ENCODE measurements at regions not wholly inside any gene's neighbourhood (a gene's known extent, or its start where the extent isn't known, plus 50 kb on each side); places are given as distances from the start of the nearest gene placed in this dataset.
"Not testable (repeated sequence)": the region's sequence is repeated elsewhere in the genome, so short reads cannot be mapped to it uniquely, and the experiment has no call there.

GRCh38 chr2:76697439-76697838, 824.7 kb downstream of the LRRTM4 start:
- ATAC-seq; H3K4me1 Mint-ChIP-seq (ENCODE audit: low read depth); H3K27ac Mint-ChIP-seq; H3K27me3 Mint-ChIP-seq (ENCODE audit: low read depth); H3K4me3 Mint-ChIP-seq; POLR2A ChIA-PET; CTCF ChIA-PET; DNase-seq; H3K36me3 Mint-ChIP-seq (ENCODE audit: low read depth): not testable (repeated sequence)
- peaks cover 14% of the 10 kb centered on the region for H3K9me3 Mint-ChIP-seq (ENCODE audit: insufficient read depth)

- Mint-ChIP-seq H3K4me1 (ENCODE audit: low read depth) (no peaks in the 10 kb centered on the region), H3K27me3 (ENCODE audit: low read depth) (no peaks in the 10 kb centered on the region), H3K36me3 (ENCODE audit: low read depth) (no peaks in the 10 kb centered on the region), H3K27ac (no peak overlapping the region), H3K4me3 (no peak overlapping the region), H3K9me3 (ENCODE audit: insufficient read depth) (peaks cover 5% of the 10 kb centered on the region)
- DNase-seq (no peak), ATAC-seq (no peak)
- CTCF ChIA-PET, result no interaction called here
- POLR2A ChIA-PET, result no interaction called here
Measured at GRCh38 chr2:76692908-76693307, 829.3 kb downstream of the LRRTM4 start.

- Mint-ChIP-seq H3K36me3 (ENCODE audit: low read depth) (no peaks in the 10 kb centered on the region), H3K9me3 (ENCODE audit: insufficient read depth) (peaks cover 5% of the 10 kb centered on the region), H3K27ac (no peak overlapping the region), H3K27me3 (ENCODE audit: low read depth) (no peaks in the 10 kb centered on the region), H3K4me3 (no peak overlapping the region), H3K4me1 (ENCODE audit: low read depth) (no peaks in the 10 kb centered on the region)
- ChIA-PET POLR2A (no interaction called here), CTCF (no interaction called here)
- ATAC-seq, result no peak
- DNase-seq, result no peak
Measured at GRCh38 chr2:76688732-76689131, 833.4 kb downstream of the LRRTM4 start.

GRCh38 chr2:76687923-76688322, 834.3 kb downstream of the LRRTM4 start:
- no peaks in the 10 kb centered on the region for H3K4me1 Mint-ChIP-seq (ENCODE audit: low read depth)
- ATAC-seq, result no peak

GRCh38 chr2:76684756-76685155, 837.4 kb downstream of the LRRTM4 start:
- no peak for DNase-seq
- Mint-ChIP-seq H3K27me3 (ENCODE audit: low read depth) (no peaks in the 10 kb centered on the region), H3K27ac (no peak overlapping the region), H3K9me3 (ENCODE audit: insufficient read depth) (peaks cover 9% of the 10 kb centered on the region), H3K4me3 (no peak overlapping the region), H3K36me3 (ENCODE audit: low read depth) (no peaks in the 10 kb centered on the region), H3K4me1 (ENCODE audit: low read depth) (no peaks in the 10 kb centered on the region)
- CTCF ChIA-PET, result no interaction called here
- POLR2A ChIA-PET, result no interaction called here
- no peak for ATAC-seq

More at GRCh38 chr2:76687923-76688322, 834.3 kb downstream of the LRRTM4 start:
- Mint-ChIP-seq H3K4me3 (no peak overlapping the region), H3K36me3 (ENCODE audit: low read depth) (no peaks in the 10 kb centered on the region), H3K9me3 (ENCODE audit: insufficient read depth) (peaks cover 5% of the 10 kb centered on the region), H3K27ac (no peak overlapping the region), H3K27me3 (ENCODE audit: low read depth) (no peaks in the 10 kb centered on the region)
- no peak for DNase-seq
- POLR2A ChIA-PET, result no interaction called here
- CTCF ChIA-PET, result no interaction called here

- Mint-ChIP-seq H3K36me3 (ENCODE audit: low read depth) (no peaks in the 10 kb centered on the region), H3K27ac (no peak overlapping the region), H3K27me3 (ENCODE audit: low read depth) (no peaks in the 10 kb centered on the region), H3K9me3 (ENCODE audit: insufficient read depth) (peaks cover 4% of the 10 kb centered on the region), H3K4me3 (no peak overlapping the region), H3K4me1 (ENCODE audit: low read depth) (no peaks in the 10 kb centered on the region)
- DNase-seq, result no peak
- no peak for ATAC-seq
- POLR2A ChIA-PET, result no interaction called here
- CTCF ChIA-PET, result no interaction called here
Measured at GRCh38 chr2:76679025-76679396, 843.2 kb downstream of the LRRTM4 start.

GRCh38 chr2:76678383-76679024, 843.7 kb downstream of the LRRTM4 start:
- Mint-ChIP-seq H3K36me3 (ENCODE audit: low read depth) (no peaks in the 10 kb centered on the region), H3K9me3 (ENCODE audit: insufficient read depth) (peaks cover 4% of the 10 kb centered on the region), H3K27me3 (ENCODE audit: low read depth) (no peaks in the 10 kb centered on the region), H3K4me3 (no peak overlapping the region), H3K27ac (no peak overlapping the region), H3K4me1 (ENCODE audit: low read depth) (no peaks in the 10 kb centered on the region)
- DNase-seq (no peak), ATAC-seq (no peak)
- ChIA-PET CTCF (no interaction called here), POLR2A (no interaction called here)

GRCh38 chr2:76675212-76675611, 847.0 kb downstream of the LRRTM4 start:
- no peak overlapping the region for H3K4me3 Mint-ChIP-seq
- no peaks in the 10 kb centered on the region for H3K9me3 Mint-ChIP-seq (ENCODE audit: insufficient read depth)
- no peaks in the 10 kb centered on the region for H3K4me1 Mint-ChIP-seq (ENCODE audit: low read depth)
- ChIA-PET CTCF (no interaction called here), POLR2A (no interaction called here)
- H3K27me3 Mint-ChIP-seq (ENCODE audit: low read depth), result no peaks in the 10 kb centered on the region
- DNase-seq (no peak), ATAC-seq (no peak)
- H3K36me3 Mint-ChIP-seq (ENCODE audit: low read depth), result no peaks in the 10 kb centered on the region
- no peak overlapping the region for H3K27ac Mint-ChIP-seq

- no peaks in the 10 kb centered on the region for H3K4me1 Mint-ChIP-seq (ENCODE audit: low read depth)
- ATAC-seq, result no peak
- ChIA-PET CTCF (no interaction called here), POLR2A (no interaction called here)
- no peak overlapping the region for H3K27ac Mint-ChIP-seq
- no peaks in the 10 kb centered on the region for H3K27me3 Mint-ChIP-seq (ENCODE audit: low read depth)
- no peak overlapping the region for H3K4me3 Mint-ChIP-seq
- no peaks in the 10 kb centered on the region for H3K9me3 Mint-ChIP-seq (ENCODE audit: insufficient read depth)
- DNase-seq, result no peak
- H3K36me3 Mint-ChIP-seq (ENCODE audit: low read depth), result no peaks in the 10 kb centered on the region
Measured at GRCh38 chr2:76672798-76673197, 849.4 kb downstream of the LRRTM4 start.

GRCh38 chr2:76669966-76670465, 852.2 kb downstream of the LRRTM4 start:
- POLR2A ChIA-PET, result no interaction called here
- ATAC-seq (no peak), DNase-seq (no peak)
- Mint-ChIP-seq H3K27me3 (ENCODE audit: low read depth) (no peaks in the 10 kb centered on the region), H3K9me3 (ENCODE audit: insufficient read depth) (no peaks in the 10 kb centered on the region), H3K27ac (no peak overlapping the region), H3K4me1 (ENCODE audit: low read depth) (no peaks in the 10 kb centered on the region), H3K4me3 (no peak overlapping the region), H3K36me3 (ENCODE audit: low read depth) (no peaks in the 10 kb centered on the region)
- CTCF ChIA-PET, result no interaction called here

- H3K4me3 Mint-ChIP-seq, result no peak overlapping the region
- no peak for ATAC-seq
- no peak overlapping the region for H3K27ac Mint-ChIP-seq
- H3K27me3 Mint-ChIP-seq (ENCODE audit: low read depth), result no peaks in the 10 kb centered on the region
- no peaks in the 10 kb centered on the region for H3K9me3 Mint-ChIP-seq (ENCODE audit: insufficient read depth)
- ChIA-PET POLR2A (no interaction called here), CTCF (no interaction called here)
- H3K4me1 Mint-ChIP-seq (ENCODE audit: low read depth), result no peaks in the 10 kb centered on the region
- no peaks in the 10 kb centered on the region for H3K36me3 Mint-ChIP-seq (ENCODE audit: low read depth)
- no peak for DNase-seq
Measured at GRCh38 chr2:76668279-76668678, 853.9 kb downstream of the LRRTM4 start.

- H3K27me3 Mint-ChIP-seq (ENCODE audit: low read depth), result no peaks in the 10 kb centered on the region
- H3K27ac Mint-ChIP-seq, result no peak overlapping the region
- H3K36me3 Mint-ChIP-seq (ENCODE audit: low read depth), result no peaks in the 10 kb centered on the region
- ATAC-seq, result no peak
- H3K4me1 Mint-ChIP-seq (ENCODE audit: low read depth), result no peaks in the 10 kb centered on the region
- ChIA-PET CTCF (no interaction called here), POLR2A (no interaction called here)
- DNase-seq, result no peak
- H3K9me3 Mint-ChIP-seq (ENCODE audit: insufficient read depth), result peaks cover under 1% of the 10 kb centered on the region
- H3K4me3 Mint-ChIP-seq, result no peak overlapping the region
Measured at GRCh38 chr2:76667821-76668271, 854.3 kb downstream of the LRRTM4 start.

GRCh38 chr2:76642129-76642528, 880.0 kb downstream of the LRRTM4 start:
- POLR2A ChIA-PET, result no interaction called here
- Mint-ChIP-seq H3K27ac (no peak overlapping the region), H3K4me3 (no peak overlapping the region), H3K36me3 (ENCODE audit: low read depth) (no peaks in the 10 kb centered on the region), H3K27me3 (ENCODE audit: low read depth) (no peaks in the 10 kb centered on the region), H3K9me3 (ENCODE audit: insufficient read depth) (peaks cover 3% of the 10 kb centered on the region), H3K4me1 (ENCODE audit: low read depth) (no peaks in the 10 kb centered on the region)
- no peak for ATAC-seq
- CTCF ChIA-PET, result no interaction called here
- DNase-seq, result no peak

Data from activated CD8-positive, alpha-beta T cell treated with anti-CD3 and anti-CD28 coated beads, Interleukin-2, amount 10 ng/mL, durations not matched to agents 7 days and 5 days (primary cell).